Uterus (tissue), 2 donors: ENCODE measurements at regions not wholly inside any gene's neighbourhood (a gene's known extent, or its start where the extent isn't known, plus 50 kb on each side); places are given as distances from the start of the nearest gene placed in this dataset.

ENCODE experiments used
- CTCF ChIP-seq, 4 experiments: fragments of 200-600 bp in 2 of 4; fragments of 450-650 bp in 2 of 4; sonication (generic) in 2 of 4; IDR thresholded peaks; one replicate each; pipeline ENCODE4 v1.5.1; 2016 to 2019; ENCODE audit warnings: antibody characterized with exemption in 4 of 4, mild to moderate bottlenecking in 2 of 4, moderate library complexity in 1 of 4
- POLR2A ChIP-seq, 2 donors: fragments of 450-650 bp; IDR thresholded peaks; one replicate each; pipeline ENCODE4 v1.6.1; 2016; ENCODE audit warnings: antibody characterized with exemption in 2 of 2, mild to moderate bottlenecking in 1 of 2, moderate library complexity in 1 of 2

GRCh38 chr5:92283521-92283920, 900.4 kb upstream of the ARRDC3 start:
- TF ChIP-seq CTCF (IDR thresholded peaks at IDR 0.05), result no peak
- no peak for TF ChIP-seq POLR2A (IDR thresholded peaks at IDR 0.05)
